ENCODE measurements at regions not wholly inside any gene's neighbourhood (a gene's known extent, or its start where the extent isn't known, plus 50 kb on each side); places are given as distances from the start of the nearest gene placed in this dataset.

- no TSS peak for BruUV-seq (replicated peaks)
- Histone ChIP-seq H3K4me2 (ENCODE audit: low read depth, low read length) (no peak overlapping the region), H3K9me3 (ENCODE audit: low read length) (no peaks in the 10 kb centered on the region; the same call in 1 of the 2 replicates), H2AFZ (ENCODE audit: low read length) (no peak overlapping the region), H3K27ac (ENCODE audit: extremely low read length, insufficient read depth, low read length) (no peak overlapping the region), H3K9ac (ENCODE audit: insufficient read depth, low read depth, low read length) (no peak overlapping the region), H3K4me1 (ENCODE audit: insufficient read depth, low read length) (no peaks in the 10 kb centered on the region), H3K79me2 (ENCODE audit: insufficient read depth, low read length) (no peaks in the 10 kb centered on the region), H3K36me3 (replicated peaks in 1 of 2; ENCODE audit: control insufficient read depth in 1 of 2, insufficient read depth in 2 of 2, low read length in 2 of 2) (no peaks in the 10 kb centered on the region), H3K4me3 (replicated peaks in 1 of 3; ENCODE audit: insufficient read depth in 1 of 3, low read depth in 2 of 3, low read length in 3 of 3) (no peak overlapping the region), H3K27me3 (ENCODE audit: control insufficient read depth in 1 of 2, insufficient read depth in 2 of 2, low read length in 2 of 2) (no peaks in the 10 kb centered on the region), H4K20me1 (ENCODE audit: insufficient read depth, low read length) (no peaks in the 10 kb centered on the region)
- CTCF ChIA-PET (ENCODE audit: low intra/inter-chr PET ratio, low total read pairs), result no interaction called here
- in situ Hi-C loops (cut with HindIII; ENCODE audit: extremely low pct_ligation_motif_present, low pct_unique_long_range_greater_than_20kb), result no loop called here
- FAIRE-seq (no peak), ATAC-seq (no peak), DNase-seq (ENCODE audit: low spot score) (no peak)
- 7% methylated on average over 3 of the region's 3 CpGs for WGBS (ENCODE audit: low lambda C conversion rate)
- TF ChIP-seq ZNF333 (CRISPR knock-in tag; IDR thresholded peaks at IDR 0.05; ENCODE audit: borderline replicate concordance), result no peak
- no peak for TF ChIP-seq ELF1 (CRISPR knock-in tag; IDR thresholded peaks at IDR 0.05)
- no peak for TF ChIP-seq ZNF549 (CRISPR knock-in tag; IDR thresholded peaks at IDR 0.05)
- TF ChIP-seq TOE1 (CRISPR knock-in tag; IDR thresholded peaks at IDR 0.05), result no peak
- no peak for TF ChIP-seq ZBTB1 (CRISPR knock-in tag; IDR thresholded peaks at IDR 0.05; ENCODE audit: borderline replicate concordance)
- TF ChIP-seq NR2C2 (CRISPR knock-in tag; IDR thresholded peaks at IDR 0.05; ENCODE audit: borderline replicate concordance), result no peak
- no peak for TF ChIP-seq ERF (CRISPR knock-in tag; IDR thresholded peaks at IDR 0.05)
- intact Hi-C loops (cut with micrococcal nuclease; ENCODE audit: unreplicated experiment), result no loop called here
- POLR2A ChIA-PET, result no interaction called here
These were observed 283.7 kb downstream of the CSNK1G3 start for GRCh38 chr5:123795688-123796087.

GRCh38 chr5:123790226-123790625, 278.2 kb downstream of the CSNK1G3 start:
- H4K20me1 ChIP-seq (ENCODE audit: insufficient read depth, low read length), result no peaks in the 10 kb centered on the region
- in situ Hi-C loops (cut with HindIII; ENCODE audit: extremely low pct_ligation_motif_present, low pct_unique_long_range_greater_than_20kb), result no loop called here
- H3K4me2 ChIP-seq (ENCODE audit: low read depth, low read length), result no peak overlapping the region
- DNase-seq (ENCODE audit: low spot score) (no peak), ATAC-seq (no peak), FAIRE-seq (no peak)
- WGBS (ENCODE audit: low lambda C conversion rate), result 24% methylated on average over 2 of the region's 2 CpGs
- H3K9ac ChIP-seq (ENCODE audit: insufficient read depth, low read depth, low read length), result no peak overlapping the region
- H3K4me3 ChIP-seq (replicated peaks in 1 of 3; ENCODE audit: insufficient read depth in 1 of 3, low read depth in 2 of 3, low read length in 3 of 3), result no peak overlapping the region
- H2AFZ ChIP-seq (ENCODE audit: low read length), result no peak overlapping the region
- H3K9me3 ChIP-seq (ENCODE audit: low read length), result no peaks in the 10 kb centered on the region; the same call in 1 of the 2 replicates
- H3K36me3 ChIP-seq (replicated peaks in 1 of 2; ENCODE audit: control insufficient read depth in 1 of 2, insufficient read depth in 2 of 2, low read length in 2 of 2), result no peaks in the 10 kb centered on the region
- no peaks in the 10 kb centered on the region for H3K79me2 ChIP-seq (ENCODE audit: insufficient read depth, low read length)
- ChIA-PET POLR2A (no interaction called here), CTCF (ENCODE audit: low intra/inter-chr PET ratio, low total read pairs) (no interaction called here)
- no peak overlapping the region for H3K27ac ChIP-seq (ENCODE audit: extremely low read length, insufficient read depth, low read length)
- no peaks in the 10 kb centered on the region for H3K27me3 ChIP-seq (ENCODE audit: control insufficient read depth in 1 of 2, insufficient read depth in 2 of 2, low read length in 2 of 2)
- intact Hi-C loops (cut with micrococcal nuclease; ENCODE audit: unreplicated experiment), result no loop called here
- H3K4me1 ChIP-seq (ENCODE audit: insufficient read depth, low read length), result no peaks in the 10 kb centered on the region
- BruUV-seq (replicated peaks), result no TSS peak
- TF ChIP-seq SMC3 (IDR thresholded peaks at IDR 0.05; ENCODE audit: low read length) (no peak), MLLT10 (CRISPR knock-in tag; IDR thresholded peaks at IDR 0.05) (no peak), ZNF18 (CRISPR knock-in tag; IDR thresholded peaks at IDR 0.05; ENCODE audit: insufficient replicate concordance) (no peak), ZNF24 (IDR thresholded peaks at IDR 0.05) (no peak), TERF1 (CRISPR knock-in tag; IDR thresholded peaks at IDR 0.05) (no peak), ZNF274 (CRISPR knock-in tag; IDR thresholded peaks at IDR 0.05) (no peak), ZSCAN21 (CRISPR knock-in tag; IDR thresholded peaks at IDR 0.05; ENCODE audit: borderline replicate concordance) (no peak), ZNF784 (CRISPR knock-in tag; IDR thresholded peaks at IDR 0.05; ENCODE audit: borderline replicate concordance) (no peak), JARID2 (CRISPR knock-in tag; IDR thresholded peaks at IDR 0.05; ENCODE audit: insufficient replicate concordance) (no peak), MYNN (CRISPR knock-in tag; IDR thresholded peaks at IDR 0.05; ENCODE audit: low read depth) (no peak)
